GM06990 (cell line): ENCODE measurements at regions not wholly inside any gene's neighbourhood (a gene's known extent, or its start where the extent isn't known, plus 50 kb on each side); places are given as distances from the start of the nearest gene placed in this dataset.

ENCODE experiments used
- DNase-seq: peaks from one replicate; pipeline ENCODE4 v3.0.0-alpha.2; 2011; ENCODE audit not compliant: insufficient read length; ENCODE audit errors: extremely low read depth
- H3K27me3 ChIP-seq: replicated peaks from 2 replicates; pipeline ENCODE4 v1.6.0; 2011; ENCODE audit warnings: low read length; ENCODE audit not compliant: control insufficient read depth, insufficient read depth
- H3K36me3 ChIP-seq: 2 replicates; pipeline ENCODE4 v1.5.1; 2011; ENCODE audit warnings: low read length; ENCODE audit not compliant: control insufficient read depth, insufficient read depth
- H3K4me3 ChIP-seq: replicated peaks from 2 replicates; pipeline ENCODE4 v1.5.1; 2011; ENCODE audit warnings: low read depth, mild to moderate bottlenecking, control low read depth, low read length
- CTCF ChIP-seq: IDR thresholded peaks from 2 replicates; pipeline ENCODE4 v1.5.1; 2011; ENCODE audit warnings: low read length, control low read depth, mild to moderate bottlenecking, inconsistent platforms; ENCODE audit not compliant: insufficient read depth, poor library complexity, severe bottlenecking

- Histone ChIP-seq H3K27me3 (no peaks in the 10 kb centered on the region), H3K4me3 (no peak overlapping the region), H3K36me3 (no peaks in the 10 kb centered on the region)
- TF ChIP-seq CTCF = no peak
- DNase-seq = no peak
Measured at GRCh38 chrX:23548164-23548563, 119.1 kb upstream of the PRDX4 start.

GRCh38 chrX:23552303-23552702 lies 115.0 kb upstream of the PRDX4 start:
- Histone ChIP-seq H3K36me3 (no peaks in the 10 kb centered on the region), H3K4me3 (no peak overlapping the region), H3K27me3 (no peaks in the 10 kb centered on the region)
- no peak for TF ChIP-seq CTCF
- DNase-seq = no peak

- TF ChIP-seq CTCF = peak; percentile 52
Measured at GRCh38 chrX:23554304-23554703, 113.0 kb upstream of the PRDX4 start.

DNA sequence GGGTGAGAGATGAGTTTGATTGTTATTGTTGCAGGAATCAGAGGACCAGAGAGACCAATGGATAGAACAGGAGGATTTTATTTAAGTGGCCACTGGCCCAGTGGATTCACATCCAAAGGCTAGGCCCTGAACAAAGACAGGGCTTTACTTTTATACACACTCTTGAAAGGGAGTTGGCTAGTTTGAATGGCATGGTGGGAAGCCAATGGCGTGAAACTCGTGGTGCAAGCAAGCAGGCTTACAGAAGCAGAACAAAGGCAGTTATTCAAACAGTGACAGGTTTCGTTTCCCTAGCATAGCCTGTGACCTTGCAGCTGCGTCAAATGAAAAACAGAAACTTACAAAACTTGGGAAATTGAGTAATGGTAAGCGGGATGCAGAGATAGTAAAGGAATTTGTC lies 110.2 kb upstream of the PRDX4 start:
- H3K27me3 ChIP-seq = no peaks in the 10 kb centered on the region
- H3K36me3 ChIP-seq = no peaks in the 10 kb centered on the region
- no peak for TF ChIP-seq CTCF
- DNase-seq = no peak
- no peak overlapping the region for H3K4me3 ChIP-seq

More at GRCh38 chrX:23554304-23554703, 113.0 kb upstream of the PRDX4 start:
- no peak overlapping the region for H3K4me3 ChIP-seq
- H3K36me3 ChIP-seq = no peaks in the 10 kb centered on the region
- H3K27me3 ChIP-seq = no peaks in the 10 kb centered on the region
- peak; percentile 6 for DNase-seq

GRCh38 chrX:23559975-23560374 lies 107.3 kb upstream of the PRDX4 start:
- no peak for TF ChIP-seq CTCF

DNA sequence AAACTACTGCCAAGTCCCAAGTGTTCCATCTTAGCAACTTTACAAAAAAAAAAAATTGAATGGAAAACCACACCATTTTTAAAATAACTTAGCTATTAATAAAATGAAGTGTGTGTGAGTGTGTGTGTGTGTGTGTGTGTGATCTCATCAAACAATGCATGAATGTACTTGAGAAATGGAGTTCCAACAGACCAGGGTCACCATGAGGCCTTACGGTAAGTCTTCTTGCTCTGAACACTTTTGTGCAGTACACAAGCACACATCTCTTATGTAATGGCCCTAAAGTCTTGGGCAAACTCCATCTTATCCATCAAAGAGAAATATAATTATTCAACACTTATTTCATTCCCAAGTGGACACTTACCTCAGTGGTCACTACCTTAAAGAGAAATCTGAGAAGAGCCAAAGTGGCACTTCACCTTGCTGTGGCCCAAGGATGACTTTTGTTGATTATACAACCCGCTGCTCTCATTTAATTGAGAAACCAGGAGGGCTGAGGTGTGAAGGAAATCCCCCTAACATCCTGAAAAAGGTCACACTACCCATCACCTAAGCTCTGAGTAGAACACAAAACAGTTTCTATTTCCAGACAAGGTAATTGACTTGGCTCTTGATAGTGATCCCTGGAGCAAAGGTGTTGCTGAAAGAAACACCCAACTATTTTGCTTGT lies 96.5 kb upstream of the PRDX4 start:
- Histone ChIP-seq H3K4me3 (no peak overlapping the region), H3K27me3 (no peaks in the 10 kb centered on the region), H3K36me3 (no peaks in the 10 kb centered on the region)
- no peak for TF ChIP-seq CTCF
- no peak for DNase-seq

More at GRCh38 chrX:23559975-23560374, 107.3 kb upstream of the PRDX4 start:
- Histone ChIP-seq H3K36me3 (no peaks in the 10 kb centered on the region), H3K4me3 (no peak overlapping the region), H3K27me3 (no peaks in the 10 kb centered on the region)
- DNase-seq = no peak
